ENCODE measurements at regions not wholly inside any gene's neighbourhood (a gene's known extent, or its start where the extent isn't known, plus 50 kb on each side); places are given as distances from the start of the nearest gene placed in this dataset.

DNA sequence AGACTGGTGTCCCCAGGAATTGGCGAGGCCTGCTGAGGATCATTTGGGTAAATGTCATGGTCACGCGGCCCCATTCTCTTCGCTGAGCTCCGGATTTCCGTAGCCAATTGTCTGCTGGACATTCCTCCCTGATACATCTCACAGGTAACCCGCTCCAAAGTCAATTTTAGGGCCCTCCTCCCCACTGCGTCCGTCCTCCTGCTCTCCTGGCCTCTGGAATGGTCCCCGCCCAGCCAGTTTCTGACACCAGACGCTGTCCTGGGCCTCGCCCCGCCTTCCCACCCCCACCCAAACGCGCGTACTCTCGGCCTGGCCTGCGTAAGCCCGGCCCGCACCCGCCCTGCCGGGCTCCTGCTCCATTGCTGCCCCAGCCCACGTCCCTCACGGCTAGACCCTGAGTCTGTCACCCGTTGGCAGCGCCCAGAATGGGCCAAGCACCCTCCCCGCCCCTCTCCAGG, 202.0 kb downstream of the AUH start:
- DNase-seq (ENCODE audit: low read depth): no peak

DNA sequence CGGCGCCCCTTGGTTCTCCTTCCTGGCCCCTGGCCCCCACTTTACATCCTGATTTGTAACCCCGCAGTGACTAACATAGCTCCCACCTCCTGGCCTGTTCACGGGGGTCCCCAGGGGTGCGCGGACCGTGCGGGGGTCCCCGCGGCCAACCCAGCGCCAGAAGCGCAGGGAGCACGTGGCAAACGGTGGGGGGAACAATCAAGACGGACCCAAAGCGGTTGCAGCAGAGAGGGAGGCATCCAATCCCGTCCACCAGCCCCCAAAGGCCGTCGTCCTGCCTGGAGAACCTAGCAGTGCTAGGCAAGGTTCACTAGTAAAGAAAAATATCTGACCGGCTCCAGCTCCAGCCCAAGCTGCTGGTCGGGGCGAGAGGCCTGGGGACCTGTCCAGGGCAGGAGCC, 201.5 kb downstream of the AUH start:
- DNase-seq (ENCODE audit: low read depth): no peak

DNA sequence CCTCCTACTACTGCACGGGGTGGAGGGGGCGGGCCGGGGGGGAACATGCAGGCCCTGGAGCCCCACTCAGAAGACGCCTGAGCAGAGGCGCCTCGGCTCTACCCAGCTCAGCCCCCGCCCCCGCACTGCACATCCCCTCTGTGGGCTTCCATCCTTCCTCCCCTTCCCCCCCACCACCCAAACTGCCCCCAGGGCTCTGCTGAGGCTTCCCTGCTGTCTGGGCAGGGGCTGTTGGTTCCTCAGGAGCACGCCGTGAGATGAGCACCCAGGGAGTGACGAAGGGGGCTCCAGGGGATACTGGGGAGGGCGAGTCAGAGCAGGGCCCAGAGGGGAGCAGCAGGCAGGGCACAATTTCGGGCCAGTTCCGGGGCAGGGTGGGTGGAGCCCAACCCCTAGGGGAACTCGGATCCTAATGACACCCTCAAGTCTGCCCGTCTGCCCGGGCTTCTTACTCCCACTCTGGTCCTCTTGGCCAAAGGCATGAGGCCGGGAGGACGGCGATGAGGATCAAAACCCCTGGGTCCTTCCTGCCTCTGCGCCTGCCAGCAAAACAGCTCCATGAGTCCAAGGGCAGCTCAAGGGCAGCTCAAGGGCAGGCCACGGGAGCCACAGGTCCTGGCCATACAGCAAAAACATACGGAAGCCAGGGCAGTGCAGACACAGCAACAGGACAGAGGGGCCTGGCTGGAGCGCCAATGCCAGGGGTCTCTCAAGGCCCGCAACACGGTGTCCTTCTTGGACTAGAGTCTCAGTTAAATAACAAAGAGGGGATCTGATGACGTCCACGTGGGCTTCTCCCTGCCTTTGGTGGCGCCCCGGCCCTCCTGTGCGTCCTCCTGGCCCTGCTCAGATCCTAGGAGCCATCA, 200.9 kb downstream of the AUH start:
- no peak for DNase-seq (ENCODE audit: low read depth)

DNA sequence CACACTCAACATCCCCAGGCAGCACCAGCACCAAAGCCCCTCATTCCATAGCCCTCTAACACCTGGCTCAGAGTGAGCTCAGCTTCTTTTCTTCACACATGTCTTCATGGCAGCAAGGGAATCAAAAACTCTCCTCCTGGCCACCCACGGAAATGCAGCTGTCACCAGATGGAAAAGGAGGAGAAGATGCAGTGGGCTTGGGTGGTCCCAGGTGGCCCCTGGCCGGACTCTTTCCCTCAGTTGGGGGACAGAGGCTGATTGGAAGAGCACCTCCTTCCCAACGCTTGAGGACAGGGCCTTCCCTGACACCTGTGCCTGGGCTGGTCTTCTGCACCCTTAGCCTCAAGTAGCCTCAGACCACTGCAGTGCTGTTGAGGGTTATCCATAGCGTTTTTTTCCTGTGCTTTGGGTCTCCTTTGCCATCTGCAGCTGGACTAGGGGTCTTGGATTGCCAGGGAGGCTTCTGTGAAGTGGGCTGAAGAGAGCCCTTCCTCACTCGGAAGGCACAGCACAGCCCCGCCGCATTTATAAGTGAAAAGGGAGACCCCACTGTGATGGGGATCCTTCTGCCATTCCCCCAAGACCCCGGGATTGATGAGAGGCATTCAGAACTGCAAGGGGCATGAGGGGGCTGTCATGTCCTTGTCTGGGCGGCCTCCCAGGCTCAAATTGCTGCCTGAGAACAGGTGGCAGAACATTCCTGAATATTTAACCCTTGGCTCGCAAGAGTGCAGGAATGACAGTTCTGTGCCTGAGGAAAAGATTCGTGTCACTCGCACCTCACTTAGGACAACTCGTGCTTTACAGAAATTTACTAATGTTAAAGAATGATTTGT, 200.0 kb downstream of the AUH start:
- no peak for DNase-seq (ENCODE audit: low read depth)

GRCh38 chr9:91162311-91162710, 199.4 kb downstream of the AUH start:
- DNase-seq (ENCODE audit: low read depth): no peak

- no peak for DNase-seq (ENCODE audit: low read depth)
These were observed 198.8 kb downstream of the AUH start for GRCh38 chr9:91162784-91163443.

DNA sequence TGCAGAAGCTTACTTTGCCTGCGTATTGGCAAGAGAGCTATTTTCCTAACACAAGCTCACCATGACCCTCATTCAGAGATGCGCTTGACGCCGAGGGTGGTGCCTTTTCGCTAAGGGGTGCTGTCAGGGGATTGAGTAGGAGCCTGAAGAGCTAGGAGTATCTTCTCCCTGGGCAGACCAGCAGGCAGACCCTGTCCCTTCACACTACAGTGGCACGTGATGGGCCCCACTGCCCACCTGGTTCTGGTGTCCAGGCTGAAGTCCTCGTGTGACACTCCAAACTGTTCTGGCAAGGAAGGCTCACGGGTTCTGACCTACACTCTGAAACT, 198.3 kb downstream of the AUH start:
- DNase-seq (ENCODE audit: low read depth): no peak

- no peak for DNase-seq (ENCODE audit: low read depth)
These were observed 197.8 kb downstream of the AUH start for GRCh38 chr9:91163773-91164471.

All from stimulated activated CD8-positive, alpha-beta memory T cell treated with anti-CD3 and anti-CD28 coated beads, Interleukin-12 subunit alpha, Interleukin-12 subunit beta, amount 100 ng/mL, for 4 hours (primary cell).